ENCODE measurements at regions not wholly inside any gene's neighbourhood (a gene's known extent, or its start where the extent isn't known, plus 50 kb on each side); places are given as distances from the start of the nearest gene placed in this dataset.

DNA sequence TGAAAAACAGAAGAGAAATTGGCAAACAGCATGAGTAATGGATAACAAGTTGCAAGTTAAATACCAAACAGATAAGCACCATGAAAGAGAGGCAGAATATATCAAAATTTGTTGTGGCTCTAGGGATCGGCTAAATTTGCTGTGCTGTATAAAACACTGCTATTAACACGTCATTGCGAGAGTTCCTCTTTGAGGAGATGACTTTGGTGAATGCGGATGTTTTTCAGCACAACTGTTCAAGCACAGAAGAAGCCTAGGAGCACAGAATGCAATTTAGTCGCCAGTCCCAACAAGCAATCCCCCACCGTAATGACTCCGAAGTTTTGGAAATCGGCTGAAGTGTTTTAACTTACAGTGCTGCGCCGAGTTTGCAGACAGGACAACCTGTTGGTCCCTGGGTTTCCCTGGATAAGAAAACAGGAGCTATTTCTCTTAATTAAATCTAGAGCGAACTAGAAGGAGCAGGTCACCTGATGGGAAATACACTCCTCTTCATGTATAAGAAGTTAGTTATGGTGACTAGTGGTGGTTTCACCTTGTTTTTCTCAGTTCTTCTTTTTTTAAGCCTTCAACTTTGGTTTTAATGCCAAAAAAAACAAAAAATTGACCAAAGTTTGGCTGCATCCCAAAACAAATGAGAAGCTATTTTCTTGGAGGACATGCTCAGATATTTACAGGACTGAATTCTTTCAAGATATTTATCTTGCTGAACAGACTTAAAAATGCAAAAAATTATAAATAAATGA, 454.1 kb upstream of the SALL3 start:
- Histone ChIP-seq H3K36me3 (ENCODE audit: control insufficient read depth, insufficient read depth, low read length) (no peaks in the 10 kb centered on the region), H3K27ac (ENCODE audit: low read depth, low read length, severe bottlenecking) (no peak overlapping the region), H3K4me3 (ENCODE audit: extremely low read depth, insufficient read depth, low read length, poor library complexity, severe bottlenecking) (no peak overlapping the region), H3K9me3 (ENCODE audit: control insufficient read depth, low read length) (no peaks in the 10 kb centered on the region), H3K4me1 (ENCODE audit: control insufficient read depth, insufficient read depth, low read length, poor library complexity, severe bottlenecking) (peaks cover 3% of the 10 kb centered on the region)
- 87 to 96% methylated on average over 9 to 10 of the region's 11 CpGs for WGBS, 2 experiments (ENCODE audit: insufficient coverage in 2 of 2)

DNA sequence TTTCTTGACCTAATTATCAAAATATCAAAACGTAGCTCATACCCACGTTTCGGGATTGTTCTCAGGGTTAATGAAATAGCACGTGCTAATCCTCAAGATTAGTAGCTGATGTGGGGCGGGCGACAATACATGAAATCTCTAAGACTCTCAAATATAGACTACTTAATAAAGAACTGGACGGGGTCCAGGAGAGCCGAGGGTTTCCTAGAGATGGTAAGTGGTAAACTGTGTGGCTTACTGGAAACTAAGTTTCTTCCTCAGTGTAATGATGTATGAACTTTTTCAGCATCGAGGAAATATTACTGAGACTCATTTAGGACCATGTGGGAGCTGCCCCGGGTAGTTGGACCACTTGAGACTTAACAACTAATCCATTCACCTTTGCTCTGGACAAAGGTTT, 453.3 kb upstream of the SALL3 start:
- Histone ChIP-seq H3K4me3 (ENCODE audit: extremely low read depth, insufficient read depth, low read length, poor library complexity, severe bottlenecking) (no peak overlapping the region), H3K4me1 (ENCODE audit: control insufficient read depth, insufficient read depth, low read length, poor library complexity, severe bottlenecking) (peaks cover 3% of the 10 kb centered on the region), H3K27ac (ENCODE audit: low read depth, low read length, severe bottlenecking) (no peak overlapping the region), H3K9me3 (ENCODE audit: control insufficient read depth, low read length) (no peaks in the 10 kb centered on the region), H3K36me3 (ENCODE audit: control insufficient read depth, insufficient read depth, low read length) (no peaks in the 10 kb centered on the region)
- 90 to 91% methylated on average over 5 to 6 of the region's 10 CpGs for WGBS, 2 experiments (ENCODE audit: insufficient coverage in 2 of 2)

- Histone ChIP-seq H3K9me3 (ENCODE audit: control insufficient read depth, low read length) (no peaks in the 10 kb centered on the region), H3K36me3 (ENCODE audit: control insufficient read depth, insufficient read depth, low read length) (no peaks in the 10 kb centered on the region), H3K4me3 (ENCODE audit: extremely low read depth, insufficient read depth, low read length, poor library complexity, severe bottlenecking) (no peak overlapping the region), H3K4me1 (ENCODE audit: control insufficient read depth, insufficient read depth, low read length, poor library complexity, severe bottlenecking) (peaks cover 3% of the 10 kb centered on the region), H3K27ac (ENCODE audit: low read depth, low read length, severe bottlenecking) (no peak overlapping the region)
- WGBS, 2 experiments (ENCODE audit: insufficient coverage in 2 of 2) = 79 to 93% methylated on average over 12 to 15 of the region's 19 CpGs
These were observed 452.5 kb upstream of the SALL3 start for GRCh38 chr18:78526923-78527711.

GRCh38 chr18:78527984-78528383, 451.6 kb upstream of the SALL3 start:
- Histone ChIP-seq H3K9me3 (ENCODE audit: control insufficient read depth, low read length) (no peaks in the 10 kb centered on the region), H3K27ac (ENCODE audit: low read depth, low read length, severe bottlenecking) (no peak overlapping the region), H3K4me3 (ENCODE audit: extremely low read depth, insufficient read depth, low read length, poor library complexity, severe bottlenecking) (no peak overlapping the region), H3K4me1 (ENCODE audit: control insufficient read depth, insufficient read depth, low read length, poor library complexity, severe bottlenecking) (peaks cover 3% of the 10 kb centered on the region), H3K36me3 (ENCODE audit: control insufficient read depth, insufficient read depth, low read length) (no peaks in the 10 kb centered on the region)
- 84% methylated on average over 7 of the region's 11 CpGs for WGBS, 2 experiments (ENCODE audit: insufficient coverage in 2 of 2)

DNA sequence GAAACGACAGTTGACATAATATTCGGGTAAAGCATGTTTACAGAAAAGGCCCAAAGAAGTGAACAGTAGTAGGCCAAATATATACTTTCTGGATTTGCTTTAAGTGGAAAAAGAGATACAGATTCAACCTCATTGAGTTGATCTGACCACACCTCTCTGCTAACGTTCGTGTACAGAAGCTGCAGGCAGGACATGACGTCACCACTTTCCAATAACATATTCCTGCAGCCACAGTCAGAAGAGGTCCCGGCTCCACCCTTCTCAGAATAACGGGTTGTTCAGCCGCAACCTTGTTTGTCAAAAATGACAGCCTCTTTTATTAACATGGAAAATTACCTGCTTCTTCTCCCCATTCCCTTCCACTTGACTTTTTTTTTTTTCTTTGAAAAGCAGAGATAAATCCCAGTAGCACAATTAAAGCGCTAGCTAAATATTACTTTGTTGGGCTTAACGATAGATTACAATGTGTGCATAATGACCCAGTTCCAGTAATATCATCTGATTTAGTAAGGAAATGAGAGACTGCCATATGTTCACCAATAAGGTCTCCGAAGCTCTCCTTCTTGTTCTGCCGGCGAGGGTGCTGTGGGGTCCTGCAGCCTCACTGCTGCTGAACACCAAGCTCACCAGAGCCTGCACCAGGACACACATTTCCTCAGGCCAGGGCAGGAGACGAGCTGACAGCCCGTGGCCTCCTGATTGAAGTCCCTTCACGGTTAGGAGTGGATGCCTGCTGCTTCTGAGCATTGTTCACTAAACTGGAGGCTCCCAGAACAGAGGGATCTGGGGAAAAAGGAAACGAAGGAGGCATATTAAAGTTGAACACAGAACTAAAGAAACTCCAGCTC, 451.0 kb upstream of the SALL3 start:
- H3K36me3 ChIP-seq (ENCODE audit: control insufficient read depth, insufficient read depth, low read length) = no peaks in the 10 kb centered on the region
- peaks cover 3% of the 10 kb centered on the region for H3K4me1 ChIP-seq (ENCODE audit: control insufficient read depth, insufficient read depth, low read length, poor library complexity, severe bottlenecking)
- WGBS, 2 experiments (ENCODE audit: insufficient coverage in 2 of 2) = 66 to 74% methylated on average over 12 to 14 of the region's 17 CpGs
- H3K27ac ChIP-seq (ENCODE audit: low read depth, low read length, severe bottlenecking) = no peak overlapping the region
- no peaks in the 10 kb centered on the region for H3K9me3 ChIP-seq (ENCODE audit: control insufficient read depth, low read length)
- no peak overlapping the region for H3K4me3 ChIP-seq (ENCODE audit: extremely low read depth, insufficient read depth, low read length, poor library complexity, severe bottlenecking)

DNA sequence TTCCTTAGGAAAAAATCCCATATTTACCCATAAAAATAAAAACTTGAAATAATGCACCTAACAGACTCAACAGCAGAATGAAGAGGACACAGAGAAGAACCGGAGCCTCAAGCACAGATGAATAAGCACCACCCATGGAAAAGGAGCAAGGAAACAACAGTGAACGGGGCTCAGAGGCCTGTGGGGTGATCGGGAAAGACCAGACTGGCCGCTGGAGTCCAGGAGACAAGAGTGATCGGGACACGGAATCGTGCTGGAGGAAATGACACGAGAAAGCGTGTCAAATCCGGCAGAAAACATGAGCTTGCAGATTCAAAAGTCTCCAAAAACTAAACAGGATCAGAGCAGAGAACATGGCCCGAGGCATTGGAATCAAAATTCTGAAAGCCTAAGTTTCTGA, 448.0 kb upstream of the SALL3 start:
- H3K4me1 ChIP-seq (ENCODE audit: control insufficient read depth, insufficient read depth, low read length, poor library complexity, severe bottlenecking) = peaks cover 3% of the 10 kb centered on the region
- WGBS, 2 experiments (ENCODE audit: insufficient coverage in 2 of 2) = 85 to 91% methylated on average over 10 to 11 of the region's 11 CpGs
- no peaks in the 10 kb centered on the region for H3K36me3 ChIP-seq (ENCODE audit: control insufficient read depth, insufficient read depth, low read length)
- H3K4me3 ChIP-seq (ENCODE audit: extremely low read depth, insufficient read depth, low read length, poor library complexity, severe bottlenecking) = no peak overlapping the region
- no peaks in the 10 kb centered on the region for H3K9me3 ChIP-seq (ENCODE audit: control insufficient read depth, low read length)
- no peak overlapping the region for H3K27ac ChIP-seq (ENCODE audit: low read depth, low read length, severe bottlenecking)

DNA sequence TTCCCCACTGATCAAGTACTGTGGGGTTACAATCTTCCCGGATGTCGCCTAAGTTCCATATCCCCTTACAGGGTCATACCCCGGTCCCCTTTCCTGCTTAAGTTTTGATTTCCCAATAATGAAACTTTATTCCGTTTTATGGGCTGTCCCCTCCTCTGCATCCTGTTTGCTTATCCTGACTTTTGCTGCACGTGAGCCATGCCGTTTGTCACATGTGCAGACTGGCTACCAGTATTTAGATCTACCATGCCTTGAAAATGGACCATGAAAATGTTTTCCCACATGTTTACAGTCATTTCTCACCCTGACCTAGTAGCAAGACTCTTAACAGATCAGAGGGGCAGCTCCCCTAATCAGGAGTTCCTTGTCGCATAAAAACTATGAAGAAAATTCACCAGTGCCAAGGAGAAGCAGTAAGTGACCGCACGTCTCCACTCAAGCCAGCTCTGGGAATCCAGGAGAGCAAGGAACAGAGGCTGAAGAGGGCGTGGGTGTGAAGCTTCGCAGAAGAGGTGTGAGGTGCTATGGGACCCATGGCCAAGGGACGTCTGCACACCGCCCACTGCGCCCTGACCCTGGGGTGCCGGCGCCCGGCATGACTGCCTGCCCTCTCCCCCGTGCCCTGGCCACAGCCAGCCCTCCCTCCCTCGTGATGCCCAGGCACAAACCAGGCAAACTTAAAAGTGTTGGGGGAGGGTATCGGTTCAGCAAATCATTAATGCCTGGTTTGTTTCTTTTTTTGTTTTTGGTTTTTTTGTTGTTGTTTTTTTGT, 440.8 kb upstream of the SALL3 start:
- Histone ChIP-seq H3K9me3 (ENCODE audit: control insufficient read depth, low read length) (no peaks in the 10 kb centered on the region), H3K4me1 (ENCODE audit: control insufficient read depth, insufficient read depth, low read length, poor library complexity, severe bottlenecking) (peaks cover 5% of the 10 kb centered on the region), H3K27ac (ENCODE audit: low read depth, low read length, severe bottlenecking) (no peak overlapping the region), H3K4me3 (ENCODE audit: extremely low read depth, insufficient read depth, low read length, poor library complexity, severe bottlenecking) (no peak overlapping the region), H3K36me3 (ENCODE audit: control insufficient read depth, insufficient read depth, low read length) (no peaks in the 10 kb centered on the region)
- WGBS, 2 experiments (ENCODE audit: insufficient coverage in 2 of 2) = 92 to 95% methylated on average over 15 to 17 of the region's 20 CpGs

- WGBS, 2 experiments (ENCODE audit: insufficient coverage in 2 of 2) = 91 to 94% methylated on average over 13 to 17 of the region's 18 CpGs
- Histone ChIP-seq H3K4me1 (ENCODE audit: control insufficient read depth, insufficient read depth, low read length, poor library complexity, severe bottlenecking) (peaks cover 5% of the 10 kb centered on the region), H3K36me3 (ENCODE audit: control insufficient read depth, insufficient read depth, low read length) (no peaks in the 10 kb centered on the region), H3K27ac (ENCODE audit: low read depth, low read length, severe bottlenecking) (no peak overlapping the region), H3K4me3 (ENCODE audit: extremely low read depth, insufficient read depth, low read length, poor library complexity, severe bottlenecking) (no peak overlapping the region), H3K9me3 (ENCODE audit: control insufficient read depth, low read length) (no peaks in the 10 kb centered on the region)
These were observed 438.7 kb upstream of the SALL3 start for GRCh38 chr18:78540636-78541529.

GRCh38 chr18:78542204-78542603, 437.4 kb upstream of the SALL3 start:
- 49 to 86% methylated on average over 2 to 3 of the region's 4 CpGs for WGBS, 2 experiments (ENCODE audit: insufficient coverage in 2 of 2)
- Histone ChIP-seq H3K27ac (ENCODE audit: low read depth, low read length, severe bottlenecking) (no peak overlapping the region), H3K9me3 (ENCODE audit: control insufficient read depth, low read length) (no peaks in the 10 kb centered on the region), H3K4me1 (ENCODE audit: control insufficient read depth, insufficient read depth, low read length, poor library complexity, severe bottlenecking) (peaks cover 5% of the 10 kb centered on the region), H3K36me3 (ENCODE audit: control insufficient read depth, insufficient read depth, low read length) (no peaks in the 10 kb centered on the region), H3K4me3 (ENCODE audit: extremely low read depth, insufficient read depth, low read length, poor library complexity, severe bottlenecking) (no peak overlapping the region)

Measured in mesodermal cell (in vitro differentiated cells).